ENCODE measurements at regions not wholly inside any gene's neighbourhood (a gene's known extent, or its start where the extent isn't known, plus 50 kb on each side); places are given as distances from the start of the nearest gene placed in this dataset.
"Not testable (repeated sequence)": the region's sequence is repeated elsewhere in the genome, so short reads cannot be mapped to it uniquely, and the experiment has no call there.

- no peak for DNase-seq
These were observed 1469.8 kb downstream of the CDH11 start for GRCh38 chr16:63652091-63652490.

- DNase-seq = no peak
These were observed 1471.3 kb downstream of the CDH11 start for GRCh38 chr16:63650550-63650949.

GRCh38 chr16:63633706-63634445 lies 1488.0 kb downstream of the CDH11 start:
- not testable (repeated sequence) for DNase-seq

GRCh38 chr16:63629272-63629671 lies 1492.6 kb downstream of the CDH11 start:
- DNase-seq = no peak

GRCh38 chr16:63628812-63629211 lies 1493.1 kb downstream of the CDH11 start:
- no peak for DNase-seq

GRCh38 chr16:63625126-63625525 lies 1496.7 kb downstream of the CDH11 start:
- DNase-seq = no peak

- no peak for DNase-seq
These were observed 1498.3 kb downstream of the CDH11 start for GRCh38 chr16:63623551-63624039.

- no peak for DNase-seq
These were observed 1502.9 kb downstream of the CDH11 start for GRCh38 chr16:63618896-63619485.

GRCh38 chr16:63617990-63618763 lies 1503.7 kb downstream of the CDH11 start:
- no peak for DNase-seq

- DNase-seq = no peak
These were observed 1504.5 kb downstream of the CDH11 start for GRCh38 chr16:63617047-63617989.

- DNase-seq = no peak
These were observed 1507.4 kb downstream of the CDH11 start for GRCh38 chr16:63614429-63614828.

GRCh38 chr16:63613701-63614100 lies 1508.2 kb downstream of the CDH11 start:
- DNase-seq = no peak

GRCh38 chr16:63612462-63613227 lies 1509.2 kb downstream of the CDH11 start:
- no peak for DNase-seq

GRCh38 chr16:63606778-63607177 lies 1515.1 kb downstream of the CDH11 start:
- no peak for DNase-seq

- no peak for DNase-seq
These were observed 1519.5 kb downstream of the CDH11 start for GRCh38 chr16:63602206-63602927.

GRCh38 chr16:63596716-63597115 lies 1525.1 kb downstream of the CDH11 start:
- no peak for DNase-seq

- DNase-seq = no peak
These were observed 1529.0 kb downstream of the CDH11 start for GRCh38 chr16:63592852-63593251.

GRCh38 chr16:63581570-63581969 lies 1540.3 kb downstream of the CDH11 start:
- no peak for DNase-seq

- DNase-seq = no peak
These were observed 1542.6 kb upstream of the CDH8 start for GRCh38 chr16:63578791-63579190.

- no peak for DNase-seq
These were observed 1541.7 kb upstream of the CDH8 start for GRCh38 chr16:63577891-63578290.

- no peak for DNase-seq
These were observed 1538.8 kb upstream of the CDH8 start for GRCh38 chr16:63575041-63575440.

All from NCI-H2029 treated with DMSO at 0.1 percent for 48 hours (cell line).